ENCODE measurements at regions not wholly inside any gene's neighbourhood (a gene's known extent, or its start where the extent isn't known, plus 50 kb on each side); places are given as distances from the start of the nearest gene placed in this dataset.

DNA sequence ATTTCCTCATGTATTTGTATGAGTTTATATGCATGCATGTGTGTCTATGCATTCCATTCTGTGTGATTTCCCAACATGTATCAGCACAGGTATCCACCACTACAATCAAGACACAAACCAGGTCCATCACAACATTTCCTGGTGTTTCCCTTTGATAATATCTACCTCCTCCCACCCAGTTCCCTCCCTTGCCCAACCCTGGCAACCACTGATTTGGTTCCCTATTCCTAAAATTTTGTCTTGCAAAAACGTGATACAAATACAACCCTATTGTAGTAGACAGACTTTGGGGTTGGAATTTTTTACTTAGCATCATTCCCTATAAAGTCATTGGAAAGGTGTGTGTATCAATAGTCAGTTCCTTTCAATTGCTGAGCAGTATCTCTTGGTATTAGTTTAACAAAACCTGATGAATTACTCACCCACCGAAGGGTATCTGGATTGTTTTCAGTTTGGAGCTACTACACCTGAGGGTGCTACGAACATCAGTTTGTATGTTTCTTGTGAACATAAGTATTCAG lies 51.8 kb upstream of the IGLL5 start:
- TF ChIP-seq, protein P1, sequence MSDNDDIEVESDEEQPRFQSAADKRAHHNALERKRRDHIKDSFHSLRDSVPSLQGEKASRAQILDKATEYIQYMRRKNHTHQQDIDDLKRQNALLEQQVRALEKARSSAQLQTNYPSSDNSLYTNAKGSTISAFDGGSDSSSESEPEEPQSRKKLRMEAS (IDR thresholded peaks at IDR 0.05; ENCODE audit: low read depth, low read length): no peak
- TF ChIP-seq MYC (IDR thresholded peaks at IDR 0.05; ENCODE audit: low read depth, low read length): no peak
- TF ChIP-seq, protein P2, sequence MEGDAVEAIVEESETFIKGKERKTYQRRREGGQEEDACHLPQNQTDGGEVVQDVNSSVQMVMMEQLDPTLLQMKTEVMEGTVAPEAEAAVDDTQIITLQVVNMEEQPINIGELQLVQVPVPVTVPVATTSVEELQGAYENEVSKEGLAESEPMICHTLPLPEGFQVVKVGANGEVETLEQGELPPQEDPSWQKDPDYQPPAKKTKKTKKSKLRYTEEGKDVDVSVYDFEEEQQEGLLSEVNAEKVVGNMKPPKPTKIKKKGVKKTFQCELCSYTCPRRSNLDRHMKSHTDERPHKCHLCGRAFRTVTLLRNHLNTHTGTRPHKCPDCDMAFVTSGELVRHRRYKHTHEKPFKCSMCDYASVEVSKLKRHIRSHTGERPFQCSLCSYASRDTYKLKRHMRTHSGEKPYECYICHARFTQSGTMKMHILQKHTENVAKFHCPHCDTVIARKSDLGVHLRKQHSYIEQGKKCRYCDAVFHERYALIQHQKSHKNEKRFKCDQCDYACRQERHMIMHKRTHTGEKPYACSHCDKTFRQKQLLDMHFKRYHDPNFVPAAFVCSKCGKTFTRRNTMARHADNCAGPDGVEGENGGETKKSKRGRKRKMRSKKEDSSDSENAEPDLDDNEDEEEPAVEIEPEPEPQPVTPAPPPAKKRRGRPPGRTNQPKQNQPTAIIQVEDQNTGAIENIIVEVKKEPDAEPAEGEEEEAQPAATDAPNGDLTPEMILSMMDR (IDR thresholded peaks at IDR 0.05; ENCODE audit: low read depth, low read length): no peak
- TF ChIP-seq POLR2A (IDR thresholded peaks at IDR 0.05; ENCODE audit: extremely low read depth, insufficient read length): no peak
- H3K4me3 ChIP-seq (ENCODE audit: low read depth, low read length): no peak overlapping the region
- DNase-seq (ENCODE audit: low read depth): no peak

DNA sequence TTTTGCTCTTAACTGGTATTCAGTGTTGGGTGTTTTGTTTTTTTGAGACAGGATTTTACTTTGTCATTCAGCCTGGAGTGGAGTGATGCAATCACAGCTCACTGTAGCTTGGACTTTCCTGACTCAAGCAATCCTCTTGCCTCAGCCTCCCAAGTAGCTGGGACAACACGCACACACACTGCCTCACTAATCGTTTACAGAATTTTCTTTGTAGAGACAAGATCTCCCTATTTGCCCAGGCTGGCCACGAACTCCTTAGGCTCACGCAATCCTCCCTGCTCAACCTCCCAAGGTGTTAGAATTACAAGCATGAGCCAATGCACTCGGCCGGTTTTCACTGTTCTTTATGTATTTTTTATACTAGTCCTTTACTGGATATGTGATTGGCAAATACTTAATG lies 51.0 kb upstream of the IGLL5 start:
- TF ChIP-seq, protein P1 (IDR thresholded peaks at IDR 0.05; ENCODE audit: low read depth, low read length): no peak
- TF ChIP-seq POLR2A (IDR thresholded peaks at IDR 0.05; ENCODE audit: extremely low read depth, insufficient read length): no peak
- TF ChIP-seq MYC (IDR thresholded peaks at IDR 0.05; ENCODE audit: low read depth, low read length): no peak
- TF ChIP-seq, protein P2 (IDR thresholded peaks at IDR 0.05; ENCODE audit: low read depth, low read length): no peak
- DNase-seq (ENCODE audit: low read depth): peak; percentile 55
- no peak overlapping the region for H3K4me3 ChIP-seq (ENCODE audit: low read depth, low read length)
